ENCODE measurements at regions not wholly inside any gene's neighbourhood (a gene's known extent, or its start where the extent isn't known, plus 50 kb on each side); places are given as distances from the start of the nearest gene placed in this dataset.

GRCh38 chr4:143036443-143036842 lies 148.3 kb upstream of the USP38 start:
- Mint-ChIP-seq H3K36me3 (no peaks in the 10 kb centered on the region), H3K4me3 (no peak overlapping the region), H3K27me3 (no peaks in the 10 kb centered on the region), H3K27ac (no peak overlapping the region), H3K4me1 (ENCODE audit: low read depth) (no peaks in the 10 kb centered on the region), H3K9me3 (no peaks in the 10 kb centered on the region)
- POLR2A ChIA-PET, result no interaction called here
- no peak for DNase-seq
- CTCF ChIA-PET, result no interaction called here
- intact Hi-C loops (cut with micrococcal nuclease), result no loop called here

- Mint-ChIP-seq H3K27ac (no peak overlapping the region), H3K36me3 (no peaks in the 10 kb centered on the region), H3K4me3 (no peak overlapping the region), H3K27me3 (no peaks in the 10 kb centered on the region), H3K9me3 (no peaks in the 10 kb centered on the region), H3K4me1 (ENCODE audit: low read depth) (no peaks in the 10 kb centered on the region)
- DNase-seq, result no peak
- intact Hi-C loops (cut with micrococcal nuclease), result no loop called here
- POLR2A ChIA-PET, result no interaction called here
- CTCF ChIA-PET, result no interaction called here
Measured at GRCh38 chr4:143046454-143046853, 138.3 kb upstream of the USP38 start.

DNA sequence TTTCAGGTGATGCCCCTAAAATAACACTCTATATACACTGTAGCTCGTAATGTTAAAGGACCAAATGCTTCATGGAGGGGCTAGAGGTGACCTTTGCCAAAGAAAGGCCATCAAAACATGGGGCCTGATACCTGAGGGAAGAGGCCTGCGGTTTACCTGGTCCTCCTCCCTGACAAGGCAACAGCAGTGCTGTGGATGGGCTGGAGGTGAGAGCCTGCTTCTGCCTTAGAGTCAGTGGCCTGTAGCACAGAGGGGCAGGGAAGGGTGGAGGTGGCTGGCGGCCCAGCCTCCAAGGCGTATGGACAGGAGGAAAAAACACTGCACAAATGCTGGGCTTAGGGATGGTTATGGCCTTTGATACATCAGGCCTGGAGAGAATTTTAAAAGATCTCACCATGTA lies 137.8 kb upstream of the USP38 start:
- H3K4me1 Mint-ChIP-seq (ENCODE audit: low read depth), result no peaks in the 10 kb centered on the region
- DNase-seq, result no peak
- intact Hi-C loops (cut with micrococcal nuclease), result no loop called here
- POLR2A ChIA-PET, result no interaction called here
- CTCF ChIA-PET, result no interaction called here
- no peaks in the 10 kb centered on the region for H3K27me3 Mint-ChIP-seq
- no peak overlapping the region for H3K4me3 Mint-ChIP-seq
- no peak overlapping the region for H3K27ac Mint-ChIP-seq
- H3K36me3 Mint-ChIP-seq, result no peaks in the 10 kb centered on the region
- H3K9me3 Mint-ChIP-seq, result no peaks in the 10 kb centered on the region

DNA sequence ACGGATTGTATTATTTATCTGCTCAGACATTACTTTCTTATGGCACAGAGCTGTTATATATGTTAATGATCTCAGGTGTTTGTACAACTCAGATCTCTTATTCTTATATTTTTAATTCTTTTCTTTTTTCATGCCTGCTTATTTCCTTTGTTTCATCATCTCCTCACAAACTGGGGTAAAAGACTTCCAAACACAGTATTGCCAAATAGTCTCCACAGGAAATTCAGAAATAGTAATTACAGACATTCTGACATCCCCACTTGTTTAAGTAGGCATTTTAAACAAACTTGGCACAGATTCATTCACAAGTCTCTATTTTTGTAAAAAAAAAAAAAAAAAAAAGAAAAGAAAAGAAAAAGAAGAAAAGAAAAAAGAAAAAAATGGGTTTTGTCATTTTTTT lies 129.7 kb upstream of the USP38 start:
- intact Hi-C loops (cut with micrococcal nuclease), result no loop called here
- H3K36me3 Mint-ChIP-seq, result no peaks in the 10 kb centered on the region
- no peak overlapping the region for H3K27ac Mint-ChIP-seq
- H3K27me3 Mint-ChIP-seq, result peaks cover 4% of the 10 kb centered on the region
- H3K9me3 Mint-ChIP-seq, result no peaks in the 10 kb centered on the region
- no peak overlapping the region for H3K4me3 Mint-ChIP-seq
- ChIA-PET POLR2A (no interaction called here), CTCF (no interaction called here)
- H3K4me1 Mint-ChIP-seq (ENCODE audit: low read depth), result no peaks in the 10 kb centered on the region
- no peak for DNase-seq

- ChIA-PET CTCF (no interaction called here), POLR2A (no interaction called here)
- intact Hi-C loops (cut with micrococcal nuclease), result loop anchor here (2.0 kb wide), 1 partner anchor 15 kb away; no protein-coding TSS in a partner anchor
- no peak for DNase-seq
- Mint-ChIP-seq H3K27ac (no peak overlapping the region), H3K36me3 (no peaks in the 10 kb centered on the region), H3K27me3 (peaks cover 4% of the 10 kb centered on the region), H3K4me3 (no peak overlapping the region), H3K9me3 (no peaks in the 10 kb centered on the region), H3K4me1 (ENCODE audit: low read depth) (no peaks in the 10 kb centered on the region)
Measured at GRCh38 chr4:143055997-143056396, 128.7 kb upstream of the USP38 start.

GRCh38 chr4:143071351-143071750 lies 113.4 kb upstream of the USP38 start:
- ChIA-PET POLR2A (no interaction called here), CTCF (interaction anchor here (0.6 kb wide), 1 partner anchor 195 kb away, joined by 3 read pairs; no protein-coding TSS in a partner anchor)
- Mint-ChIP-seq H3K36me3 (no peaks in the 10 kb centered on the region), H3K4me1 (ENCODE audit: low read depth) (no peaks in the 10 kb centered on the region), H3K27ac (no peak overlapping the region), H3K27me3 (peaks cover 5% of the 10 kb centered on the region), H3K9me3 (peaks cover 8% of the 10 kb centered on the region), H3K4me3 (no peak overlapping the region)
- intact Hi-C loops (cut with micrococcal nuclease), result no loop called here
- no peak for DNase-seq

DNA sequence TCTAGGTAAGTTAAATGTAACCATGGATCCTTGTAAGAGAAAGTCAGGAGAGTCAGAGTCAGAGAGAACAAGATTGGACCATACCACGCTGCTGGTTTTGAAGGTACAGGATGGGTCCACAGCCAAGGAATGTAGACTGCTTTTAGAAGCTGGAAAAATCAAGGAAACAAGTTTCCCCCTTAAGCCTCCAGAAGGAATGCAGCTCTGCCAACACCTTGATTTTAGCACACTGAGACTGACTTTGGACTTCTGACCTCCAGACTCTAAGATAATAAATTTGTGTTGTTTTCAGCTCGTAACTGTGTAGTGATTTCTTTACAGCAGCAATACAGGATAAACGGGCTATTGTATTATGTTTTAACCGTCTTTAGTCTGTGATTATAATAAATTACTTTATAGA lies 108.0 kb upstream of the USP38 start:
- no peak overlapping the region for H3K27ac Mint-ChIP-seq
- H3K27me3 Mint-ChIP-seq, result peaks cover 6% of the 10 kb centered on the region
- H3K4me3 Mint-ChIP-seq, result no peak overlapping the region
- intact Hi-C loops (cut with micrococcal nuclease), result no loop called here
- ChIA-PET CTCF (no interaction called here), POLR2A (no interaction called here)
- H3K36me3 Mint-ChIP-seq, result no peaks in the 10 kb centered on the region
- H3K4me1 Mint-ChIP-seq (ENCODE audit: low read depth), result no peaks in the 10 kb centered on the region
- no peaks in the 10 kb centered on the region for H3K9me3 Mint-ChIP-seq
- no peak for DNase-seq

DNA sequence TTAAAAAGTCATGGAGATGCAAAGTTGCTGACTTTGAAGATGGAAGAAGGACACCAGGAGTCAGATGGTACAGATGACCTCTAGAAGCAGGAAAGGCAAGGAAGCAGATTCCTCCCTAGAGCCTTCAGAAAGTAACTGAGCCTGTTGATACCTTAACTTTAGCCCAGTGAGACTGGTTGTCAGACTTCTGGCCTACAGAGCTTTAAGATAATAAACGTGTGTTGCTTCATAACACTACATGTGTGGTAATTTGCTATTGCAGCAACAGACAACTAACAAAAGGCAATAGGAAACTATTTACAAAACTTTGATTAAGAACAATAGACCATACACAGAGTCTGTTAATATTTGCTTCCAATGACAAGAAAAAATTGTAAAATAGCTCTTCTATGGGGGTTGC lies 102.0 kb upstream of the USP38 start:
- POLR2A ChIA-PET, result no interaction called here
- H3K9me3 Mint-ChIP-seq, result no peaks in the 10 kb centered on the region
- CTCF ChIA-PET, result no interaction called here
- peaks cover 3% of the 10 kb centered on the region for H3K27me3 Mint-ChIP-seq
- H3K27ac Mint-ChIP-seq, result no peak overlapping the region
- intact Hi-C loops (cut with micrococcal nuclease), result no loop called here
- no peaks in the 10 kb centered on the region for H3K4me1 Mint-ChIP-seq (ENCODE audit: low read depth)
- no peak overlapping the region for H3K4me3 Mint-ChIP-seq
- DNase-seq, result no peak
- no peaks in the 10 kb centered on the region for H3K36me3 Mint-ChIP-seq

GRCh38 chr4:143083756-143084472 lies 100.8 kb upstream of the USP38 start:
- intact Hi-C loops (cut with micrococcal nuclease), result no loop called here
- no peak for DNase-seq
- Mint-ChIP-seq H3K4me3 (no peak overlapping the region), H3K27ac (no peak overlapping the region), H3K4me1 (ENCODE audit: low read depth) (no peaks in the 10 kb centered on the region), H3K27me3 (peaks cover 3% of the 10 kb centered on the region), H3K9me3 (no peaks in the 10 kb centered on the region), H3K36me3 (no peaks in the 10 kb centered on the region)
- ChIA-PET CTCF (interaction anchor here (0.7 kb wide), 1 partner anchor 236 kb away, joined by 5 read pairs; no protein-coding TSS in a partner anchor), POLR2A (no interaction called here)

GRCh38 chr4:143084566-143084965 lies 100.2 kb upstream of the USP38 start:
- ChIA-PET CTCF (interaction anchor here (0.6 to 0.7 kb wide), 2 partner anchors 234 to 237 kb away, joined by 3 to 5 read pairs; no protein-coding TSS in a partner anchor), POLR2A (no interaction called here)
- H3K36me3 Mint-ChIP-seq, result no peaks in the 10 kb centered on the region

GRCh38 chr4:143085224-143085623 lies 99.5 kb upstream of the USP38 start:
- ChIA-PET POLR2A (no interaction called here), CTCF (interaction anchor here (0.6 kb wide), 1 partner anchor 235 kb away, joined by 3 read pairs; no protein-coding TSS in a partner anchor)
- Mint-ChIP-seq H3K27me3 (no peaks in the 10 kb centered on the region), H3K4me1 (ENCODE audit: low read depth) (no peaks in the 10 kb centered on the region), H3K27ac (no peak overlapping the region), H3K9me3 (no peaks in the 10 kb centered on the region), H3K4me3 (no peak overlapping the region), H3K36me3 (no peaks in the 10 kb centered on the region)
- no peak for DNase-seq
- intact Hi-C loops (cut with micrococcal nuclease), result no loop called here

More at GRCh38 chr4:143084566-143084965, 100.2 kb upstream of the USP38 start:
- Mint-ChIP-seq H3K27me3 (peaks cover 3% of the 10 kb centered on the region), H3K4me1 (ENCODE audit: low read depth) (no peaks in the 10 kb centered on the region), H3K9me3 (no peaks in the 10 kb centered on the region), H3K27ac (no peak overlapping the region), H3K4me3 (no peak overlapping the region)
- DNase-seq, result no peak
- intact Hi-C loops (cut with micrococcal nuclease), result no loop called here

DNA sequence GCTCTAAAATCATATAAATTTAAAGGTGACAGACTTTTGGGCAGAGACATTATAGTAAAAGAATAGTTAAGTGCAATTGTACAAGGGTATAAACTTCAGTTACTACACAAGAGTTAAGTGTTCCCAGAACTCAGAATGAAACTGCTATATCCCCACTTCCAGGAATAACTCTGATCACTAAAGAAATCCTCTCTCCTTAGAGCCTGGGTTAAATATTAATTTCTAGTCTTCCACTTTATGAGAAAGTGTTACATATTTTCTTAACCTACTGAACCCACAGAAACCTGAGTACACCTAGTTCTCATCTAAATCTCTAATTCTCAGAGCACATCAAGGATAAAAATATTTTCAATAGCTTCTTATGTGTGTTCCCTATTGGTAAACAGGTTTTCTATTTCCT lies 99.1 kb upstream of the USP38 start:
- Mint-ChIP-seq H3K27ac (no peak overlapping the region), H3K27me3 (no peaks in the 10 kb centered on the region), H3K9me3 (no peaks in the 10 kb centered on the region), H3K4me1 (ENCODE audit: low read depth) (no peaks in the 10 kb centered on the region), H3K4me3 (no peak overlapping the region), H3K36me3 (no peaks in the 10 kb centered on the region)
- ChIA-PET CTCF (no interaction called here), POLR2A (no interaction called here)
- intact Hi-C loops (cut with micrococcal nuclease), result no loop called here
- DNase-seq, result no peak

GRCh38 chr4:143089291-143089690 lies 95.4 kb upstream of the USP38 start:
- Mint-ChIP-seq H3K27me3 (no peaks in the 10 kb centered on the region), H3K9me3 (no peaks in the 10 kb centered on the region), H3K4me3 (no peak overlapping the region), H3K36me3 (no peaks in the 10 kb centered on the region), H3K27ac (no peak overlapping the region), H3K4me1 (ENCODE audit: low read depth) (no peaks in the 10 kb centered on the region)
- DNase-seq, result no peak
- CTCF ChIA-PET, result no interaction called here
- intact Hi-C loops (cut with micrococcal nuclease), result no loop called here
- POLR2A ChIA-PET, result no interaction called here

Data from activated CD4-positive, alpha-beta memory T cell treated with anti-CD3 and anti-CD28 coated beads for 36 hours (primary cell).